IMR-90 (cell line): ENCODE measurements at regions not wholly inside any gene's neighbourhood (a gene's known extent, or its start where the extent isn't known, plus 50 kb on each side); places are given as distances from the start of the nearest gene placed in this dataset.

Experiments used
- ATAC-seq: fragments of 200-7000 bp; cut with Tn5 transposase; 2 replicates; pipeline ENCODE4 v1.9.1; 2020; ENCODE audit warnings: low read depth, mild to moderate bottlenecking, moderate library complexity
- BruUV-seq: library from RNA; stranded (reverse); fragments of 400-500 nt; replicated peaks from 2 replicates; lab custom pipeline; 2021; lab: Mats Ljungman, UMichigan
- CTCF ChIA-PET: fragments of 300-600 bp; formaldehyde crosslinking; extraction: SDS; loops from one replicate; lab custom pipeline; 2021; ENCODE audit warnings: antibody characterized with exemption; lab: Yijun Ruan, JAX
- POLR2A ChIA-PET: fragments of 300-600 bp; sonication (Branson Sonifier 250); formaldehyde crosslinking; loops from one replicate; lab custom pipeline; 2022; ENCODE audit warnings: antibody characterized with exemption; ENCODE audit not compliant: unreplicated experiment; lab: Charles Lee
- DNase-seq: peaks from one replicate; pipeline ENCODE4 v3.0.0; 2013
- H2AFZ ChIP-seq: replicated peaks from 2 replicates; pipeline ENCODE3; 2013; ENCODE audit warnings: low read length, mild to moderate bottlenecking; ENCODE audit not compliant: poor library complexity
- H2AK5ac ChIP-seq: 2 replicates; pipeline ENCODE4 v1.6.1; 2013; ENCODE audit warnings: low read depth, low read length, inconsistent platforms
- H2AK9ac ChIP-seq: replicated peaks from 2 replicates; pipeline ENCODE3; 2013; ENCODE audit warnings: mild to moderate bottlenecking, low read depth, low read length, moderate library complexity; ENCODE audit not compliant: poor library complexity
- H2BK120ac ChIP-seq: 2 replicates; pipeline ENCODE4 v1.6.1; 2013; ENCODE audit warnings: low read depth, low read length, inconsistent platforms
- H2BK15ac ChIP-seq: 3 replicates; pipeline ENCODE4 v1.6.1; 2013; ENCODE audit warnings: low read depth, low read length, inconsistent platforms
- H2BK20ac ChIP-seq: 2 replicates; pipeline ENCODE4 v1.6.1; 2013; ENCODE audit warnings: low read depth, mild to moderate bottlenecking, inconsistent platforms, low read length, moderate library complexity
- H2BK5ac ChIP-seq: 2 replicates; pipeline ENCODE4 v1.6.1; 2013; ENCODE audit warnings: mild to moderate bottlenecking, low read depth, low read length, inconsistent platforms; ENCODE audit not compliant: poor library complexity, severe bottlenecking
- H3K14ac ChIP-seq: replicated peaks from 2 replicates; pipeline ENCODE4 v1.6.1; 2013; ENCODE audit warnings: low read depth, low read length, inconsistent platforms
- H3K18ac ChIP-seq: 2 replicates; pipeline ENCODE4 v1.6.1; 2013; ENCODE audit warnings: low read depth, low read length, control low read depth
- H3K23ac ChIP-seq: 2 replicates; pipeline ENCODE4 v1.6.1; 2013; ENCODE audit warnings: low read depth, low read length, inconsistent platforms
- H3K27ac ChIP-seq: 2 replicates; pipeline ENCODE4 v1.5.1; 2013; ENCODE audit warnings: mild to moderate bottlenecking, control low read depth, low read length; ENCODE audit not compliant: insufficient read depth
- H3K27me3 ChIP-seq: 2 replicates; pipeline ENCODE4 v1.6.1; 2013; ENCODE audit warnings: low read length; ENCODE audit not compliant: control insufficient read depth, insufficient read depth
- H3K36me3 ChIP-seq: 2 replicates; pipeline ENCODE4 v1.6.1; 2013; ENCODE audit warnings: low read length, mixed read lengths; ENCODE audit not compliant: control insufficient read depth, insufficient read depth
- H3K4ac ChIP-seq: 2 replicates; pipeline ENCODE4 v1.6.1; 2013; ENCODE audit warnings: low read depth, low read length, inconsistent platforms
- H3K4me1 ChIP-seq: 2 replicates; pipeline ENCODE4 v1.6.1; 2013; ENCODE audit warnings: low read length, mixed read lengths; ENCODE audit not compliant: control insufficient read depth, insufficient read depth
- H3K4me2 ChIP-seq: 2 replicates; pipeline ENCODE4 v1.6.1; 2013; ENCODE audit warnings: low read depth, mild to moderate bottlenecking, control low read depth, low read length, moderate library complexity
- H3K4me3 ChIP-seq: 2 replicates; pipeline ENCODE4 v1.5.1; 2013; ENCODE audit warnings: low read depth, mild to moderate bottlenecking, control low read depth, low read length, moderate library complexity; ENCODE audit not compliant: insufficient read depth
- H3K56ac ChIP-seq: 2 replicates; pipeline ENCODE4 v1.6.1; 2013; ENCODE audit warnings: low read length, inconsistent platforms; ENCODE audit not compliant: insufficient read depth; ENCODE audit errors: extremely low read depth
- H3K79me1 ChIP-seq, 2 experiments: 2 replicates each; pipeline ENCODE4 v1.6.1; 2013; ENCODE audit warnings: low read length in 2 of 2, inconsistent platforms in 1 of 2, low read depth in 1 of 2
- H3K9ac ChIP-seq: 2 replicates; pipeline ENCODE4 v1.6.1; 2013; ENCODE audit warnings: low read depth, low read length, control low read depth
- H3K9me1 ChIP-seq: 2 replicates; pipeline ENCODE4 v1.6.1; 2013; ENCODE audit warnings: low read length, inconsistent platforms; ENCODE audit not compliant: insufficient read depth
- H3K9me3 ChIP-seq: 2 replicates; pipeline ENCODE4 v1.6.1; 2013; ENCODE audit warnings: low read length; ENCODE audit not compliant: control insufficient read depth, insufficient read depth
- H4K20me1 ChIP-seq: 2 replicates; pipeline ENCODE4 v1.6.1; 2013; ENCODE audit warnings: low read length, inconsistent platforms; ENCODE audit not compliant: insufficient read depth
- H4K5ac ChIP-seq: 2 replicates; pipeline ENCODE4 v1.6.1; 2013; ENCODE audit warnings: mild to moderate bottlenecking, low read depth, low read length, control low read depth
- H4K8ac ChIP-seq, 2 experiments: 2 replicates each; pipeline ENCODE4 v1.6.1; 2013; ENCODE audit warnings: low read depth in 2 of 2, low read length in 2 of 2, control low read depth in 1 of 2, inconsistent platforms in 1 of 2
- H4K91ac ChIP-seq: 2 replicates; pipeline ENCODE4 v1.6.1; 2013; ENCODE audit warnings: low read depth, low read length, inconsistent platforms; ENCODE audit not compliant: insufficient read depth
- CEBPB ChIP-seq: IDR thresholded peaks from 2 replicates; pipeline ENCODE4 v1.6.1; 2012; ENCODE audit warnings: low read depth, low read length, improper control_type of control experiment
- FOS ChIP-seq: fragments of 150-350 bp; IDR thresholded peaks from 2 replicates; pipeline ENCODE4 v1.6.1; 2016; ENCODE audit warnings: low read depth, low read length
- MAZ ChIP-seq: IDR thresholded peaks from 2 replicates; pipeline ENCODE4 v1.6.1; 2012; ENCODE audit warnings: low read depth, mild to moderate bottlenecking, low read length, improper control_type of control experiment, moderate library complexity, borderline replicate concordance
- POLR2A ChIP-seq: IDR thresholded peaks from 2 replicates; pipeline ENCODE4 v1.6.1; 2012; ENCODE audit warnings: mild to moderate bottlenecking, low read depth, low read length
- RFX5 ChIP-seq: IDR thresholded peaks from 2 replicates; pipeline ENCODE4 v1.8.0; 2012; ENCODE audit warnings: low read depth, mild to moderate bottlenecking, low read length, moderate library complexity
- SMC3 ChIP-seq: fragments of 150-350 bp; IDR thresholded peaks from 2 replicates; pipeline ENCODE4 v1.6.1; 2016; ENCODE audit warnings: low read depth, mild to moderate bottlenecking, antibody characterized with exemption, low read length, moderate library complexity
- USF2 ChIP-seq: fragments of 150-350 bp; IDR thresholded peaks from 2 replicates; pipeline ENCODE4 v1.6.1; 2017; ENCODE audit warnings: mild to moderate bottlenecking, antibody characterized with exemption, low read length, low read depth
- WGBS, 2 experiments: methylation state at CpG; one replicate each; pipeline versions ENCODE4 v1.1.5 to v1.1.7; 2013; ENCODE audit warnings: missing lambda C conversion rate in 2 of 2; ENCODE audit not compliant: insufficient read length in 1 of 2; ENCODE audit errors: extremely low coverage in 2 of 2; 5-methylcytosine and 5-hydroxymethylcytosine counted together
- dilution Hi-C: fragments of 300-500 bp; cut with HindIII; formaldehyde crosslinking; loops from one replicate; pipeline ENCODE4 v1.14.3; 2018; ENCODE audit warnings: low sequenced_read_pairs; ENCODE audit not compliant: unreplicated experiment
- in situ Hi-C: fragments of 300-500 bp; cut with MboI; formaldehyde crosslinking; loops from 3 replicates; pipeline ENCODE4 v1.14.3; 2019; ENCODE audit warnings: low sequenced_read_pairs, inconsistent platforms, mixed read lengths
- intact Hi-C: fragments of 100-400 bp; cut with micrococcal nuclease; formaldehyde crosslinking; loops from 2 replicates; pipeline ENCODE4 v1.10.0; 2022

- Histone ChIP-seq H3K27ac (no peak overlapping the region), H2BK20ac (no peak overlapping the region), H3K9me3 (no peaks in the 10 kb centered on the region), H3K27me3 (no peaks in the 10 kb centered on the region), H3K4ac (no peak overlapping the region), H3K4me2 (no peak overlapping the region), H2BK5ac (no peak overlapping the region), H3K9me1 (no peaks in the 10 kb centered on the region), H4K8ac (no peak overlapping the region), H3K9ac (no peak overlapping the region), H3K4me1 (no peaks in the 10 kb centered on the region), H3K14ac (no peak overlapping the region), H2AK9ac (no peak overlapping the region), H3K23ac (no peak overlapping the region), H3K56ac (no peak overlapping the region), H4K20me1 (no peaks in the 10 kb centered on the region), H2BK15ac (no peak overlapping the region), H2AFZ (no peak overlapping the region), H4K91ac (no peak overlapping the region), H3K4me3 (no peak overlapping the region), H3K79me1 (no peaks in the 10 kb centered on the region), H3K18ac (no peak overlapping the region), H3K36me3 (no peaks in the 10 kb centered on the region), H4K5ac (no peak overlapping the region), H2BK120ac (no peak overlapping the region), H2AK5ac (no peak overlapping the region)
- no CpG with 5 or more reads among the region's 1 CpG for WGBS, 2 experiments
- CTCF ChIA-PET = no interaction called here
- DNase-seq = no peak
- intact Hi-C loops (no loop called here), in situ Hi-C loops (no loop called here), dilution Hi-C loops (no loop called here)
- ATAC-seq = no peak
- TF ChIP-seq MAZ (no peak), POLR2A (no peak), RFX5 (no peak), SMC3 (no peak), FOS (no peak), USF2 (no peak), CEBPB (no peak)
- POLR2A ChIA-PET = no interaction called here
- no TSS peak for BruUV-seq
These were observed 124.5 kb downstream of the AQP4 start for GRCh38 chr18:26741048-26741447.
